Neural progenitor cell (in vitro differentiated cells): ENCODE measurements at regions not wholly inside any gene's neighbourhood (a gene's known extent, or its start where the extent isn't known, plus 50 kb on each side); places are given as distances from the start of the nearest gene placed in this dataset.

Source experiments
- EZH2 ChIP-seq: fragments of 200-600 bp; sonication (generic); IDR thresholded peaks from 2 replicates; pipeline ENCODE4 v1.6.1; 2017; ENCODE audit warnings: antibody characterized with exemption, mild to moderate bottlenecking, moderate library complexity
- EZH2phosphoT487 ChIP-seq: fragments of 200-600 bp; sonication (generic); IDR thresholded peaks from 2 replicates; pipeline ENCODE4 v1.6.1; 2017; ENCODE audit warnings: antibody characterized with exemption
- TF ChIP-seq, protein P1 (sequence below): fragments of 200-600 bp; sonication (generic); IDR thresholded peaks from 2 replicates; pipeline ENCODE4 v1.5.1; 2017; ENCODE audit warnings: antibody characterized with exemption, mild to moderate bottlenecking

DNA sequence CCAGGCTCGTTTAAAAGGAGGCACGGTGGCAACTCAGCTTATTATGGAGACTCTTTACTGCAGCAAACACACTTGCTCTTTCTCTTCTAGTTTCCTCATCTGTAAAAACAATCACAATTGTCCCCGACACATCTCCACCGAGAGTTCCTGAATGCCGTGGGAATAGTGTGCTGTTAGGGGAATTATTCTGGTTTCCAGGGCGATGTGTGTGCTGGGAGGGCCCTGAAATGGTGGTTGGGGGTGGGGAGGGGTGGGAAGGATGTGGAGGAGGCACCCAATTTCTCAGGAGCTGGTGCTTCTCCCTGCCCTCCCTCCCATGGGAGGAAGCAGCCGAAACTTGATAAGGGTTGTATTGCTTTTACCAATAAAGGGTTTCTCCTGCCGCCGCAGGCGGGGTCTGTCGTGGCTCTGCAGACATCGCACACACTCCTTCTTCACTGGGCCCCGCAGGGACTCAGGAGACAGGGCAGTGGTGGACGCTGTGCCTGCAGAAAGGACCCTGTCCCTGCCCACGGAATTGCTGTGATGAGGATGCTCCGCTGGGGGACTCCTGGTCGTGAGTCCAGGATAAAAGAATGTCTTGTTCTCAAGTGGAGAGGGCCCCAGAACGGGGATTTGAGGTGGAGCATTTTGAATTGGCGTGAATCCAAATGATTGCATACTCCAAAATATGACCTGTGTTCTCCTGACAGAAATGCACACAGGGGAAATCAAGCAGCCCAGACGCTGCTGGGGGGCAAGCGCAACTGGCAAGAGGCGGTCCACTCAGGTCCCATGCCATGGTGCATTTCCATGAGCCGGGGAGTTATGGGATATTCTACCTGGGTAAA lies 119.2 kb downstream of the ACKR3 start:
- TF ChIP-seq, protein P1, sequence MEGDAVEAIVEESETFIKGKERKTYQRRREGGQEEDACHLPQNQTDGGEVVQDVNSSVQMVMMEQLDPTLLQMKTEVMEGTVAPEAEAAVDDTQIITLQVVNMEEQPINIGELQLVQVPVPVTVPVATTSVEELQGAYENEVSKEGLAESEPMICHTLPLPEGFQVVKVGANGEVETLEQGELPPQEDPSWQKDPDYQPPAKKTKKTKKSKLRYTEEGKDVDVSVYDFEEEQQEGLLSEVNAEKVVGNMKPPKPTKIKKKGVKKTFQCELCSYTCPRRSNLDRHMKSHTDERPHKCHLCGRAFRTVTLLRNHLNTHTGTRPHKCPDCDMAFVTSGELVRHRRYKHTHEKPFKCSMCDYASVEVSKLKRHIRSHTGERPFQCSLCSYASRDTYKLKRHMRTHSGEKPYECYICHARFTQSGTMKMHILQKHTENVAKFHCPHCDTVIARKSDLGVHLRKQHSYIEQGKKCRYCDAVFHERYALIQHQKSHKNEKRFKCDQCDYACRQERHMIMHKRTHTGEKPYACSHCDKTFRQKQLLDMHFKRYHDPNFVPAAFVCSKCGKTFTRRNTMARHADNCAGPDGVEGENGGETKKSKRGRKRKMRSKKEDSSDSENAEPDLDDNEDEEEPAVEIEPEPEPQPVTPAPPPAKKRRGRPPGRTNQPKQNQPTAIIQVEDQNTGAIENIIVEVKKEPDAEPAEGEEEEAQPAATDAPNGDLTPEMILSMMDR: no peak
- TF ChIP-seq EZH2: no peak
- TF ChIP-seq EZH2phosphoT487: no peak
